GM21390 (cell line): ENCODE measurements at regions not wholly inside any gene's neighbourhood (a gene's known extent, or its start where the extent isn't known, plus 50 kb on each side); places are given as distances from the start of the nearest gene placed in this dataset.
"Not testable (repeated sequence)": the region's sequence is repeated elsewhere in the genome, so short reads cannot be mapped to it uniquely, and the experiment has no call there.

Source experiments
- ATAC-seq: cut with Tn5 transposase; IDR thresholded peaks from one replicate; pipeline ENCODE4 v1.9.1; 2021; ENCODE audit not compliant: unreplicated experiment

DNA sequence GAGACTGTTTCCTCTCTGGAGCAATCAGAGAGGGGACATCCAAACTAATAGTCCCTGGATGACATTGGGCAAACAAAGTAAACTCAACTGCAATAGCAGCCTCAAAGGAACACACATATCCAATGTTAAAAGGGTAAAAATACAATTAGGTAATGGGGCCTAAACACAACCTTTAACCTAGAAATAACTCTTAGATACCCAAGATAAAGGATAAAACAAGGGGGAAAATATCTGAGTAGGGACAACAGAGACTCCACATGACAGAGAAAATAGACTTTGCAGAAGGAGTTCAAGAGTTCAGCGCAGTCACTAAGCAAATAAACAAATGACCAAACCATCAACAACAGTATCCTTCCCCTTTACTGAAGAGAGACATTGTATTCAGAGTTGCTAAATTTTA is 149.3 kb downstream of the FBXO4 start:
- no peak for ATAC-seq

GRCh38 chr5:42089705-42090104 is 164.6 kb downstream of the FBXO4 start:
- ATAC-seq = no peak

DNA sequence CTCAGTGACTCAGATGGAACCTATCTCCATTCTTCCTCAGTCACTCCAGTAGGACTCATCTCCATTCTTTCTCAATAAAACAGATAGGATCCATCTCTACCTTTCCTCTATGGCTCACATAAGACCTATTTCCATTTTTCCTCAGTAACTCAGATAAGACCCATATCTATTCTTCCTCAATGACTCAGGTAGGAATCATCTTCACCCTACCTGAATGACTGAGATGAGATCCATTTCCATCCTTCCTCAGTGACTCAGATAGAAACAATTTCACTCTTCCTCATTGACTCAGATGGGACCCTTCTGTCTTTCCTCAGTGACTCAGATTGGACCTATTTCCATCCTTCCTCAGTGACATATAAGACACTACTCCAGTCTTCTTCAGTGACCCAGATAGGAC is 165.1 kb downstream of the FBXO4 start:
- ATAC-seq = no peak

GRCh38 chr5:42099846-42100245 is 174.8 kb downstream of the FBXO4 start:
- not testable (repeated sequence) for ATAC-seq

DNA sequence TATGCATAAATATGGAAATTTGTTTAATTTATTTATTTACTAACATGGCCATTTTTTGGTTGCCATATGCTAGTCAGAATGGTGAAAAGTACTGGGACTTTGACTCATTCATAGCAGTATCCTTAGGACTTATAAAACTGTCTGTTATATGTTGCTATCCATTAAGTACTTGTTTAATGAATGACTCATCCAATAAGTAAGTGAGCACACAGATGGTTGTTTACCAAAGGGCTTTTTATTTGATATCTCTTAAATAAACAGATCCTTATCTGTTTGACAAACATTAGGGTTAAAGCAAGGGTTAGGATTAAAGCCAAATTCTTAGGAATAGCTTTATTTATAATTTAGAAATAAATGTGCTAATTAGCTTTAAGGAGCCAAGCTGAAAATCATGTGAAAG is 183.4 kb downstream of the FBXO4 start:
- ATAC-seq = no peak

GRCh38 chr5:42109006-42109572 is 184.0 kb downstream of the FBXO4 start:
- no peak for ATAC-seq

DNA sequence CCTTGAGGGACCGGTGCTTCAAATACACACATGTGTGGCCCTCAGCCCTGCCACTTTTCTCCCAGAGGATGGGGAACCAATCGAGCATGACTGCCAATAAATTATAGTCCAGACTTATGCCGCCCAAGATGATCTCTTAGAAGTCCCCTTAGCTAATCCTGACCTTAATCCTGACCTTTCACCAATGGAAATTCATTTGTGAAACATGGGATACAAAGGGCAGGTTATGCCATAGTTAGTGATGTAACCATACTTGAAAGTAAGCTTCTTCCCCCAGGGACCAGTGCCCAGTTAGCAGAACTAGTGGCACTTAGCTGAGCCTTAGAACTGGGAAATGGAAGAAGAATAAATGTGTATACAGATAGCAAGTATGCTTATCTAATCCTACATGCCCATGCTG is 190.6 kb downstream of the FBXO4 start:
- not testable (repeated sequence) for ATAC-seq

DNA sequence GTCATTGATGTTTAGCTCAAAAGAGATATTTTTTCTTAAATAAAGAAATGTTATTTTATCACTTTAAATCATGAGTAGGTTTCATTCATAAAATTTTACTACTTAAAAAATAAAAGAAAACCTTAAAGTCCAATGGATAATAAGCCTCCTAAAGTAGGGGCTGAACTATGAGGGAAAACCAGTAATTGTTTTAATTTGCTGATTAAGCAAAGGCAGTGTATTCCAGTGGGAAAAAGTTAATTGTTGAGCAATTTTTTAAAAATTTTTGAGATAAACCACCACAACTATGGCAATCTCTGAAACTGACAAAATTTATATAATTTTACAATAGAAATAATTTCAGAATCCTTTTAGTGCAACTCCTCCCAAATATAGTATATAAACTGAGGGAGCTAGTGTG is 195.0 kb downstream of the FBXO4 start:
- no peak for ATAC-seq

- no peak for ATAC-seq
Observed at GRCh38 chr5:42121401-42121800, 196.3 kb downstream of the FBXO4 start.

DNA sequence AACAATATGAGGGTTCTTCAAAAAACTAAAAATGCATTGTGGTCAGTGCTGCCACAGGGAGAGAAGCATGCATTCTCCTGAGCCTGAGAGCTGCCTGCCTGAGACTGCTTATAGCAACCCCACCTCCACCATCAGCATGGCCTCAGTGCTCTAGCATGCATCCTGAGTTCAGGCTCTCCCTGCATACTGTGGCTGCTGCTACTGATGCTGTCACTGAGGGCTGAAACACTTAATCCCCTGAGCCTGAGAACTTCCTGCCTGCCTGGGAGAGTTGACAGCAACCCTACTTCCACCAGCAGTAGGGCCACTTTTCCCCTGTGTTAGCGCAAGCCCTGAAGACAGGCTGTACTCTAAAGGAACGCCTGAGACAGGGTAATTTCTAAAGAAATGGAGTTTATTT is 206.0 kb downstream of the FBXO4 start:
- ATAC-seq = no peak

DNA sequence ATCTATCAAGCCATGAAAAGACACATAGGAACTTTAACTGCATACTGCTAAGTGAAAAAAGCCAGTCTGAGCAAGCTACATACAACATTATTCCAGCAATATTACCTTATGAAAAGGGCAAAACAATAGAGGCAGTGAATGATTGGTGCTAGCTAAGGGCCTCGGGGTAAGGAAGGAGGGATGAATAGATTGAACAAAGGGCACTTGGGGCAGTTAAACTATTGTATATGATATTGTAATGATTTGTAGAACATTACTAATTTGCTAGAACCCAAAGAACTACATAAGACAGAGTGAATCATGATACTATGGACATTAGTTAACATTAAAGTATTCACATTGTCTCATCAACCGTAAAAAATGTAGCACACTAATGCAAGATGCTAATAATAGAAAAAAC is 218.3 kb downstream of the FBXO4 start:
- no peak for ATAC-seq

- no peak for ATAC-seq
Observed at GRCh38 chr5:42148813-42149212, 223.7 kb downstream of the FBXO4 start.

DNA sequence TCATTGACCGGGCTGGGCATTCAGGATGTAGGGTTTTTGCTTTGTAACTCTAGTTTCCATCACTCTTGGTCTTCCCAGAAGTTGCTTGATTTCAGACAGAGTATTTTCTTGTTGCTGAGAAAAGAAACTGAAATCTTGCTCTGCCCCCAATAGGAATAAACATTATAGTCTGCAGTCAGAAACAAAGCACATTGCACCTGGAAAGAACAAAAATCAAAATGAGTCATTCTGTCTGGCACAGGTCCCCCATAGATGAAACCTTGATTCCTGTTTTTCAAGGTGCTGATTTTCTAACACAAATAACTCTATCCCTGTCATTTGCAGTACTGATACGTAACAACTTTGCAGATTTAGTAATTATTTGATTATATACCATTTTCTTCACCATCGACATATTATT is 232.1 kb downstream of the FBXO4 start:
- ATAC-seq = no peak

- no peak for ATAC-seq
Observed at GRCh38 chr5:42163083-42163482, 238.0 kb downstream of the FBXO4 start.

- no peak for ATAC-seq
Observed at GRCh38 chr5:42168091-42168670, 243.1 kb downstream of the FBXO4 start.

DNA sequence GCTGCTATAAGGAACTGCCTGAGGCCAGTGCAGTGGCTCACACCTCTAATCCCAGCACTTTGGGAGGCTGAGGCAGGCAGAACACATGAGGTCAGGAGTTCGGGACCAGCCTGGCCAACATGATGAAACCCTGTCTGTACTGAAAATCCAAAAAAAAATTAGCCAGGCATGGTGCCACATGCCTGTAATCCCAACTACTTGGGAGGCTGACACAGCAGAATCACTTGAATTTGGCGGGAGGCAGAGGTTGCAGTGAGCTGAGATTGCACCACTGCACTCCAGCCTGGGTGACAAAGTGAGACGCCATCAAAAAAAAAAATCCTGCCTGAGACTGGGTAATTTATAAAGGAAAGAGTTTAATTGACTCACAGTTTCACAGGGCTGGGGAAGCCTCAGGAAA is 247.1 kb upstream of the GHR start:
- ATAC-seq = not testable (repeated sequence)

- ATAC-seq = not testable (repeated sequence)
Observed at GRCh38 chr5:42179843-42180242, 243.4 kb upstream of the GHR start.

DNA sequence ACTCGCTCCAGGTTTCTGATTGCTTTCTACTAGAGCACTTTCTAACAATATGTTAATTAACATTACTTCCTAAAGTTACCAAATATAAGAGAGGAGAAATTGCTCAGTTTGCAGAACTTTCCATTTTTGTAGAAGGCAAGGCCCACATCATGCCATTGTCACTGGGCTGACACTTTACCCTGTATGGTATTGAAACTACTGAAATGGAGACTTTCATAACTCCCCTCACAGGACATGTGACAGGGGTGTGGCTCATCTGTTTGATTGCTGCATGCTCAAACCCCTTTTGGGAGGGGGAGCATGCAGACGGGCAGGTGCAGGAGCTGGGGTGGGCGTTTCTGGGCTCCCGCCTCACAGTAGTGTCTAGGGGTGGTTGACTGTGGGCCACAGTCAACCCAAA is 206.3 kb upstream of the GHR start:
- no peak for ATAC-seq

DNA sequence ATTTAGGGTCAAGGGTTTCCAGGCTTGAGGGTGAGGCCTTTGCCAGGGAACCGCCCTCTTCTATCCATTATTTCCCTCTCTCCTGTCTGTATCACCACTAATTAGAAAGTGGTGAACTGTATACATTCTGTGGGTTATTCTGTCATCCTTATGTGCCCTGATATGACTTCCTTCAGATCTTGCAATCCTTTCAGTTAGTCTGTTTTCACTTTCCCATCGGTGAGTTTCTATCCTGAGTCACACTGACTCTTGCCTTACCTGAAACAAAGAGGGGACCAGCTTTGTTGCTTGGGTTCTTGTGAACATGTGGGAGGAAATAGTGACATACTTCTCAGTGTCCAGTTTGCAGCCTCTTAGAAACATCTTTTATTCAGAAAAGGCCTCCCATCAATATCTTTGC is 205.4 kb upstream of the GHR start:
- no peak for ATAC-seq

DNA sequence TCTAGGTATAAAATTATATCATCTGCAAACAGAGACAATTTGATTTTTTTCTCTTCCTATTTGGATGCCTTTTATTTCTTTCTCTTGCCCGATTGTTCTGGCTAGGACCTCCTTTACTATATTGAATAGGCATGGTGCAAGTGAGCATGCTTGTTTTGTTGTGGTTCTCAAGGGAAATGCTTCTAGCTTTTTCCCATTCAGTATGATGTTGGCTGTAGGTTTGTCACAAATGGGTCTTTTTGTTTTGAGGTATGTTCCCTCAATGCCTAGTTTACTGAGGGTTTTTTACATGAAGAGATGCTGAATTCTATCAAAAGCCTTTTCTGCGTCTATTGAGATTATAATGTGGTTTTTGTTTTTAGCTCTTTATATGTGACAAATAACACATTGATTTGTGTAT is 198.2 kb upstream of the GHR start:
- ATAC-seq = no peak

DNA sequence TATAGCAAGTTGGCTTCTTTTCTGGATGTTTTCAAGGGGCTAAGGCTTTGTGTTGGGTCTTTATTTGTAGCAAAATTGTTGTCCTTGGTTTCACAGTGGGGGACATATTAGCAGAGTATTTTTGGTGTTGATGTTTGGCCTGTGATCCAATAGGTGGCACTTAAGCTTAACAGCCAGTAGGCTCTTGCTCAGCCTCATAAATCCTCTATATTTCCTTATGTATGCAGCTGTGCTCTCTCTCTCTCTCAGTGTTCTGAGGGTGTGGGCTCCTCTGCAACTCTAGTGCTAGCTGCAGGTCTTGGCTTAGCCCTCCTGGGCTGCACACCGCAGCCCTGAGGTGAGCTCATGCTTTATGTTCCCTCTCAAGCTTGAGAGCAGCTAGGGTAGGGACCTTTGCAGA is 195.0 kb upstream of the GHR start:
- no peak for ATAC-seq

GRCh38 chr5:42230839-42231238 is 192.4 kb upstream of the GHR start:
- ATAC-seq = no peak

DNA sequence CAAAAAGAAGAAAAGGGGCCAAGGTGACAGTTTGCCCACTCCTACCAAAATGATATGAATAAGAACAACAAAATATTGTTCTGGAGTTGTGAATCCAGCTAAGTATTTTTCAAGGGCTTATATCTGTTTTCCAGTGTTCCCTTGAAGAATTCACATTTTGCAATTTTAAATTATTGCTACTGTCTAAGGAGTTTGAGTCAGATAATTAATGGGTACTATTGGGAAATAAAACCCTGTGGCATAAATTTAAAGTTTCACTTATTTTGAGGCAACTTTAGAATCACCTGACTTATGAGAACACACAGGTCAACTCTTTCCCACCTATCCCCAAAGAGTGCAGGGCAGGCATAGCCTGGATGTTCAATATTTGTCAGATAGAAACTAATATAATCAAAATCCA is 188.0 kb upstream of the GHR start:
- no peak for ATAC-seq
